Choroid plexus epithelial cell (primary cell): ENCODE measurements at regions not wholly inside any gene's neighbourhood (a gene's known extent, or its start where the extent isn't known, plus 50 kb on each side); places are given as distances from the start of the nearest gene placed in this dataset.

Source experiments
- DNase-seq: peaks from one replicate; pipeline ENCODE4 v3.0.0-alpha.2; 2010; ENCODE audit warnings: low read depth
- H3K4me3 ChIP-seq: 2 replicates; pipeline ENCODE4 v1.5.1; 2011; ENCODE audit warnings: low read depth, mild to moderate bottlenecking, control low read depth, low read length, moderate library complexity
- TF ChIP-seq, protein P1 (sequence below): conservative IDR thresholded peaks from 2 replicates; pipeline ENCODE4 v1.5.1; 2011; ENCODE audit warnings: low read depth, mild to moderate bottlenecking, control low read depth, inconsistent platforms, low read length, moderate library complexity

DNA sequence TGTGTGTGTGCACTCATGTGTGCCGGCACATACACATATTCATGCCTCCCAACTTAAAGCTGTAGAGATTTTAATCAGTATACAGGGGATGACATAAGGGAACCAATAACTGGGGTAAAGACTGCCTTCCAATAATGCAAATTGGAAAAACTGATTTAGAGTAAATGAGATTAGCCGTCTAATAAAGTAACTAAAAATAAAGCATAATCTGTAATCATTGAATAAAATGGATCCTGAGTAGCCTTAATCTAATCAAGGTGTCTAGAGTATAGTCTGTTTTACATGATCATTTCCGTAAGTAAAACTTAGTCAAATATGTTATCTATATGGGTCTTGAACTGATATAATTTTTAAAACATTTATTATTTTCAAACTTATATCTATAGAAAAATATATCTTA is 925.8 kb downstream of the FSTL5 start:
- no peak overlapping the region for H3K4me3 ChIP-seq
- TF ChIP-seq, protein P1, sequence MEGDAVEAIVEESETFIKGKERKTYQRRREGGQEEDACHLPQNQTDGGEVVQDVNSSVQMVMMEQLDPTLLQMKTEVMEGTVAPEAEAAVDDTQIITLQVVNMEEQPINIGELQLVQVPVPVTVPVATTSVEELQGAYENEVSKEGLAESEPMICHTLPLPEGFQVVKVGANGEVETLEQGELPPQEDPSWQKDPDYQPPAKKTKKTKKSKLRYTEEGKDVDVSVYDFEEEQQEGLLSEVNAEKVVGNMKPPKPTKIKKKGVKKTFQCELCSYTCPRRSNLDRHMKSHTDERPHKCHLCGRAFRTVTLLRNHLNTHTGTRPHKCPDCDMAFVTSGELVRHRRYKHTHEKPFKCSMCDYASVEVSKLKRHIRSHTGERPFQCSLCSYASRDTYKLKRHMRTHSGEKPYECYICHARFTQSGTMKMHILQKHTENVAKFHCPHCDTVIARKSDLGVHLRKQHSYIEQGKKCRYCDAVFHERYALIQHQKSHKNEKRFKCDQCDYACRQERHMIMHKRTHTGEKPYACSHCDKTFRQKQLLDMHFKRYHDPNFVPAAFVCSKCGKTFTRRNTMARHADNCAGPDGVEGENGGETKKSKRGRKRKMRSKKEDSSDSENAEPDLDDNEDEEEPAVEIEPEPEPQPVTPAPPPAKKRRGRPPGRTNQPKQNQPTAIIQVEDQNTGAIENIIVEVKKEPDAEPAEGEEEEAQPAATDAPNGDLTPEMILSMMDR = no peak
- no peak for DNase-seq

DNA sequence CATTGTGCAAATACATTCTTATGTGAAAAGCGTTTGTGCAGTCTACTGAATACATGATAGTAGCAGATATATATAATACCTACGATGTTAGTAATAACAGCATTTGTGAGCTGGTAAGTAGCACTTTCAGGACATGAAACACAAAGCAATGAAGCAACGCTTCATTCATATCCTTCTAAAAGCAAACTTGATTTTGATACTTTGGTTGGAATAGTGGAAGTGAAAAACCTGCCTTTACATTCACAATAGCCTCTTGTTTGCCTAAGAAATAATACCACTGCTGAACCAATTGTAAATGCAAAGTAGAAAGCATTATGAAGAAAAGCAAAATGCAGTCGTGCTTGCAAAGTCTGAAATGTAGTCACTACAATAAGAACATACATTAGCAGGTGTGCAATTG is 926.3 kb downstream of the FSTL5 start:
- no peak for DNase-seq
- TF ChIP-seq, protein P1 = no peak
- no peak overlapping the region for H3K4me3 ChIP-seq

DNA sequence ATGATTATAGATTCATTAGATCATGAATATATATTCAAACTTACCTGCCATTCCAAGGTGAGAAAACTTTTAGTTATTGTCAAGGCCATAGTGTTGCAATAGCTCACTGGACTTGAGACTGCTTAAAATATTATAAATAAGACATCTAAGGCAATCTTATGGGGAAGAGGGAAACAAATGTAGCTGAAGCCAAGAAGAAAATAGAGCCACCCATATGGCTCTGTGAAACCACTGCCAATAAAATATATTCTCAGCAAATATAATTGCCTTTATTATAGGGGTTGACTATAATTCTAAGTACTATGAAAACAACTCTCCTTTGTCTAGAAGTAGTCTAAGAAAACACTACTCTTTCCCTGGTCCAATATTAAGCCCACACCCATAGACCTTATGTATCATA is 938.5 kb downstream of the FSTL5 start:
- TF ChIP-seq, protein P1 = no peak
- no peak overlapping the region for H3K4me3 ChIP-seq
- no peak for DNase-seq

DNA sequence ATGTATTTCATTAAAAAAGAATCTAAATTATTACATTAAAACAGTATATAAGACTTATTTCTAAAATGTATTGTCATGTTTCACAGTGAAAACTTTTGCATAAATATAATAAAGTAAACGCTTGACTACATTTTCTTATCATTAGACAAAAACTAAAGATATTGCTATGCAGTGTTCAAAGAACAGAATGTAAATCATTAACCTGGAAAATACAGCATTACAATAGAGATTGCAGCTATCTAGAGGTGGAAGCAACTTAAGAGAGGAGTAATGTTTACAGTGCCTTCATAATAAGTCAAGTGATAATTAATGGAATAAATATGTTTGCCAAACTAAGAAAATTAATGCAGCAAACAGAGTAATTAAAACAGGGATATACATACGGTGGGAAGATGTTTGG is 940.9 kb downstream of the FSTL5 start:
- no peak overlapping the region for H3K4me3 ChIP-seq
- TF ChIP-seq, protein P1 = no peak
- DNase-seq = no peak

DNA sequence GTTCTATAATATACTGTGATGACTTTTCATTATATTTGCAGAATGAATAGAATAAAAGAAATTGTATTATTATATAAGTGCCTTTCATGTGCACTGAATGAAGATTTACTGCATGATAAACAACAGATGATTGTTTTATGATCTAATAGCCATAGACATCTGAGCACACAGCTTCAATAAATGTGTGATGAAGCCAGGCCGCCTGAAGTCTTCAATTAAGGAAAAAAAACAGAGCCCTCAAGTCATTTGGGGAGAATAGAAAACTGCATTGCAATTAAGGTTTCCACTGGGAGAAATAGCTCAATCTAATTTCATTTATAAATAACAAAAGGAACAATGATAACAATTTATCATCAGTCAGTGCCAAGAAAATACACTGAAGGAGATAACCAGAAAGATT is 955.2 kb downstream of the FSTL5 start:
- no peak overlapping the region for H3K4me3 ChIP-seq
- no peak for DNase-seq

DNA sequence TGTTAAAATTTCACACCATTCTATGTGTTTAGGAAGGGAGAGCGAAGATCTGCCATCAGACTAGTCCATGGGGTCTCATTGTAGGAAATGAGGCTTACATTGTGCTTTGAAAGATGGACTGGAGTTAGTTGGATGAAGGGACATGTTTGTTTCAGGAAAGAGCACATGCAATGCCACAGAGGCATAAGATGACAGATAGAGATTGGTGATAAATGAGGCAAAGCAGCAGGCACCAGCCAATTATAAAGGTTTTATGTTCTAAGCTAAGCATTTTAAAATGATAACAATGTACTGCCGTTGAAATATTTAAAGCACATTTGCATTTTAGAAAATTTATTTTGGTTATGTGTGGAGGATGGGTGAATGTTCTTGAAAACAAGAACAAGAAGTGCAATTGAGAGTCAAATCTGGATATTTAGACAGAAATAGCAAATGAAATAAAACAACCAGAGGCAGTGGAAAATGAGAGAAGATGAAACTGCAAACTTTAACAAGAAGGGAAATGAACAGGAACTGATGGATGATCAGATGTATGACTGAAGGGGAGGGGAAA is 957.2 kb downstream of the FSTL5 start:
- no peak overlapping the region for H3K4me3 ChIP-seq
- no peak for DNase-seq
- TF ChIP-seq, protein P1 = no peak

More for the DNA sequence above, 955.2 kb downstream of the FSTL5 start:
- TF ChIP-seq, protein P1 = no peak

DNA sequence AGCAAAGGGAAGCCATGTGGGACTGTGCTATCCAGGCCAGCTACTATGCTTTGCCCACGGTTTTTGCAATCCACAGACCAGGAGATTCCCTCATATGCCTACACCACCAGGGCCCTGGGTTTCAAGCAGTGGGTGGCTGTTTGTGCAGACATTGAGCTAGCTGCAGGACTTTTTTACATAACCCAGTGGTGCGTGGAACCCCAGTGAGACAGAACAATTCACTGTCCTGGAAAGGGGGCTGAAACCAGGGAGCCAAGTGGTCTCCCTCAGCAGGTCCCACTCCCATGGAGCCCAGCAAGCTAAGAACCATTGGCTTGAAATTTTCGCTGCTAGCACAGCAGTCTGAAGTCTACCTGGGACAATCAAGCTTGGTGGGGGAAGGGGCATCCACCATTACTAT is 959.9 kb downstream of the FSTL5 start:
- TF ChIP-seq, protein P1 = no peak
- no peak for DNase-seq

More for the DNA sequence above, 959.9 kb downstream of the FSTL5 start:
- no peak overlapping the region for H3K4me3 ChIP-seq
